ENCODE measurements at regions not wholly inside any gene's neighbourhood (a gene's known extent, or its start where the extent isn't known, plus 50 kb on each side); places are given as distances from the start of the nearest gene placed in this dataset.

GRCh38 chr12:85588221-85588620 lies 248.0 kb downstream of the RASSF9 start:
- TF ChIP-seq CTCF (IDR thresholded peaks at IDR 0.05; ENCODE audit: low read depth, low read length) (no peak), EZH2phosphoT487 (IDR thresholded peaks at IDR 0.05; ENCODE audit: low read depth) (no peak)
